ENCODE measurements at regions not wholly inside any gene's neighbourhood (a gene's known extent, or its start where the extent isn't known, plus 50 kb on each side); places are given as distances from the start of the nearest gene placed in this dataset.

DNA sequence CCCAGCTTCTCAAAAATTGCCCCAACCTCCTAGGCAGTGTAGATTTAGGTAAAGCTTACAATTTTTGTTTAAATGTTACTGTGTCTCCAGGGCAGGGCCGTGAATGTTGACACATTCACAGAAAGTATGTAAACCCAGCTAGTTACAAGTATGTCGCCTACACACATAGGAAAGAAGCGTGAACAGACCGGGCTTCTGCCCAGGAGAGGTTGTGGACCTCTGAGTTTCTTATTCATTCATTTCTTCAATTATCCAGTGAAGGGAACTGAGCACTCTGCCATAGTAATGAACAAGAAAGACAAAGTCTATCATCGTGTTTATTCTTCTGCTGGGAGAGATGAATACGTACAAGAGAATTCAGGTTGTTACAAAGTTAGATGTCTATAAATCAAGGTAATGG is 93.2 kb downstream of the TRIML1 start:
- TF ChIP-seq, protein P1, sequence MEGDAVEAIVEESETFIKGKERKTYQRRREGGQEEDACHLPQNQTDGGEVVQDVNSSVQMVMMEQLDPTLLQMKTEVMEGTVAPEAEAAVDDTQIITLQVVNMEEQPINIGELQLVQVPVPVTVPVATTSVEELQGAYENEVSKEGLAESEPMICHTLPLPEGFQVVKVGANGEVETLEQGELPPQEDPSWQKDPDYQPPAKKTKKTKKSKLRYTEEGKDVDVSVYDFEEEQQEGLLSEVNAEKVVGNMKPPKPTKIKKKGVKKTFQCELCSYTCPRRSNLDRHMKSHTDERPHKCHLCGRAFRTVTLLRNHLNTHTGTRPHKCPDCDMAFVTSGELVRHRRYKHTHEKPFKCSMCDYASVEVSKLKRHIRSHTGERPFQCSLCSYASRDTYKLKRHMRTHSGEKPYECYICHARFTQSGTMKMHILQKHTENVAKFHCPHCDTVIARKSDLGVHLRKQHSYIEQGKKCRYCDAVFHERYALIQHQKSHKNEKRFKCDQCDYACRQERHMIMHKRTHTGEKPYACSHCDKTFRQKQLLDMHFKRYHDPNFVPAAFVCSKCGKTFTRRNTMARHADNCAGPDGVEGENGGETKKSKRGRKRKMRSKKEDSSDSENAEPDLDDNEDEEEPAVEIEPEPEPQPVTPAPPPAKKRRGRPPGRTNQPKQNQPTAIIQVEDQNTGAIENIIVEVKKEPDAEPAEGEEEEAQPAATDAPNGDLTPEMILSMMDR (IDR thresholded peaks at IDR 0.05) = no peak
- no peak for TF ChIP-seq SIN3A (IDR thresholded peaks at IDR 0.05; ENCODE audit: borderline replicate concordance, insufficient read depth, low read depth, low read length)
